ENCODE measurements at regions not wholly inside any gene's neighbourhood (a gene's known extent, or its start where the extent isn't known, plus 50 kb on each side); places are given as distances from the start of the nearest gene placed in this dataset.

DNA sequence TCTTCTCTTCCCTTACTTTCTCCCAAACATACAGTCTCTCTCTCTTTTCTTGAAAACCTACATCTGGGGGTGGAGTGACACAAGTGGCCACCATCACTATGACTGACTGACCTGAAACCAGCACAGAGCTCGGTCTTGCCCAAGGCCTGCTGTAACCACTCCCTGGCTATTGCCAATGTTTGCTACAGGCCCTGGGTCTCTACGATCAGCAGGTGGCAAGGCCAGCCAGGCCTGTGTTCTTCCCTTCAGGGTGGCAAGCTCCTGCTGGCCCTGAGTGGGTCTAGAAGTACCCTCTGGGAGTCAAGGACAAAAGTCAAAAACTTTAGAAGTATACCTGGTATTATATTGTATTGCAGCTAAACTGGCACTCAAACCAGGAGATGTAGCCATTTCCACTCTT lies 140.9 kb upstream of the TGFBR2 start:
- Histone ChIP-seq H3K4me2 (ENCODE audit: extremely low read depth, insufficient read depth, low read length) (no peak overlapping the region), H3K9me3 (ENCODE audit: control insufficient read depth, insufficient read depth, low read depth, low read length) (no peaks in the 10 kb centered on the region), H3K4me3 (replicated peaks in 1 of 4; ENCODE audit: control extremely low read depth in 1 of 4, insufficient read depth in 1 of 4, low read depth in 3 of 4, low read length in 4 of 4) (no peak overlapping the region), H3K4me1 (ENCODE audit: control insufficient read depth, extremely low read depth, insufficient read depth, low read length) (no peaks in the 10 kb centered on the region), H4K20me1 (ENCODE audit: control insufficient read depth, extremely low read depth, insufficient read depth, low read length) (no peaks in the 10 kb centered on the region), H3K79me2 (ENCODE audit: control insufficient read depth, insufficient read depth, low read length) (no peaks in the 10 kb centered on the region), H3K9ac (ENCODE audit: insufficient read depth, low read length) (no peak overlapping the region), H3K36me3 (ENCODE audit: control insufficient read depth, insufficient read depth, low read length) (no peaks in the 10 kb centered on the region), H2AFZ (ENCODE audit: low read length) (no peak overlapping the region), H3K27ac (ENCODE audit: insufficient read depth, low read length) (no peak overlapping the region), H3K27me3 (ENCODE audit: control insufficient read depth, insufficient read depth, low read length) (no peaks in the 10 kb centered on the region)
- DNase-seq (ENCODE audit: low read depth in 2 of 2) = no peak
- no peak for TF ChIP-seq EZH2 (IDR thresholded peaks at IDR 0.05; ENCODE audit: low read length, missing control alignments)
- TF ChIP-seq, protein P1, sequence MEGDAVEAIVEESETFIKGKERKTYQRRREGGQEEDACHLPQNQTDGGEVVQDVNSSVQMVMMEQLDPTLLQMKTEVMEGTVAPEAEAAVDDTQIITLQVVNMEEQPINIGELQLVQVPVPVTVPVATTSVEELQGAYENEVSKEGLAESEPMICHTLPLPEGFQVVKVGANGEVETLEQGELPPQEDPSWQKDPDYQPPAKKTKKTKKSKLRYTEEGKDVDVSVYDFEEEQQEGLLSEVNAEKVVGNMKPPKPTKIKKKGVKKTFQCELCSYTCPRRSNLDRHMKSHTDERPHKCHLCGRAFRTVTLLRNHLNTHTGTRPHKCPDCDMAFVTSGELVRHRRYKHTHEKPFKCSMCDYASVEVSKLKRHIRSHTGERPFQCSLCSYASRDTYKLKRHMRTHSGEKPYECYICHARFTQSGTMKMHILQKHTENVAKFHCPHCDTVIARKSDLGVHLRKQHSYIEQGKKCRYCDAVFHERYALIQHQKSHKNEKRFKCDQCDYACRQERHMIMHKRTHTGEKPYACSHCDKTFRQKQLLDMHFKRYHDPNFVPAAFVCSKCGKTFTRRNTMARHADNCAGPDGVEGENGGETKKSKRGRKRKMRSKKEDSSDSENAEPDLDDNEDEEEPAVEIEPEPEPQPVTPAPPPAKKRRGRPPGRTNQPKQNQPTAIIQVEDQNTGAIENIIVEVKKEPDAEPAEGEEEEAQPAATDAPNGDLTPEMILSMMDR (conservative IDR thresholded peaks at IDR 0.05 in 1 of 2, IDR thresholded peaks at IDR 0.05 in 1 of 2; ENCODE audit: low read depth in 1 of 2, low read length in 2 of 2) = no peak

DNA sequence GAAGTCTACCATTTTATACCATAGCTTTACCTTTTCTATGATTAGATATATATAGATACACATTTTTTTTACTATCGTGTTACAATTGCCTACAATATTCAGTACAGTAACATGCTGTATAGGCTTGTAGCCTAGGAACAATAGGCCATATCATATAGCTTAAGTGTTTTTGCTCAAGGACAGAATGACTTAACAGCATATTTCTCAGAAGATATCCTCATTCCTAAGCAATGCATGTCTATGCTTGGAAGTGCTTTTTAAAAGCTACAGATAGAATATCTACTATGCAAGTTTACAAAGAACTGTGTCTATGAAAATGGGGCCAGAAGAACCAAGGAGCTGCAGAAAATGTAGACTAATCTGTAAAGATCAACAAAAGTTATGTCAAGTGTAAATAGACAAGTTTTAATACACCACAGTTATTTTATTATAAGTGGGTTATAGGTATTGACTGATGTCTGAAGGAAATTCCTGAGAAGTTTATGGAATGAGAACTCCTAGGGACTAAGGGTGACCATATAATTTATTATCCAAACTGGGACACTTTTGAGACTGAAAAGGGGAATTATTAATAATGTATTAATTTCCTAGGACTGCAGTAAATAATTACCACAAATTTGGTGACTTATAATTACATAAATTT lies 138.7 kb upstream of the TGFBR2 start:
- Histone ChIP-seq H3K79me2 (ENCODE audit: control insufficient read depth, insufficient read depth, low read length) (no peaks in the 10 kb centered on the region), H3K27me3 (ENCODE audit: control insufficient read depth, insufficient read depth, low read length) (no peaks in the 10 kb centered on the region), H3K9me3 (ENCODE audit: control insufficient read depth, insufficient read depth, low read depth, low read length) (no peaks in the 10 kb centered on the region), H3K4me1 (ENCODE audit: control insufficient read depth, extremely low read depth, insufficient read depth, low read length) (no peaks in the 10 kb centered on the region), H3K4me2 (ENCODE audit: extremely low read depth, insufficient read depth, low read length) (no peak overlapping the region), H3K36me3 (ENCODE audit: control insufficient read depth, insufficient read depth, low read length) (no peaks in the 10 kb centered on the region), H3K27ac (ENCODE audit: insufficient read depth, low read length) (no peak overlapping the region), H3K9ac (ENCODE audit: insufficient read depth, low read length) (no peak overlapping the region), H4K20me1 (ENCODE audit: control insufficient read depth, extremely low read depth, insufficient read depth, low read length) (no peaks in the 10 kb centered on the region), H3K4me3 (replicated peaks in 1 of 4; ENCODE audit: control extremely low read depth in 1 of 4, insufficient read depth in 1 of 4, low read depth in 3 of 4, low read length in 4 of 4) (no peak overlapping the region), H2AFZ (ENCODE audit: low read length) (no peak overlapping the region)
- TF ChIP-seq EZH2 (IDR thresholded peaks at IDR 0.05; ENCODE audit: low read length, missing control alignments) = no peak
- TF ChIP-seq, protein P1 (conservative IDR thresholded peaks at IDR 0.05 in 1 of 2, IDR thresholded peaks at IDR 0.05 in 1 of 2; ENCODE audit: low read depth in 1 of 2, low read length in 2 of 2) = no peak
- DNase-seq (ENCODE audit: low read depth in 2 of 2) = peak in 1 of 2 donors; percentile 62

DNA sequence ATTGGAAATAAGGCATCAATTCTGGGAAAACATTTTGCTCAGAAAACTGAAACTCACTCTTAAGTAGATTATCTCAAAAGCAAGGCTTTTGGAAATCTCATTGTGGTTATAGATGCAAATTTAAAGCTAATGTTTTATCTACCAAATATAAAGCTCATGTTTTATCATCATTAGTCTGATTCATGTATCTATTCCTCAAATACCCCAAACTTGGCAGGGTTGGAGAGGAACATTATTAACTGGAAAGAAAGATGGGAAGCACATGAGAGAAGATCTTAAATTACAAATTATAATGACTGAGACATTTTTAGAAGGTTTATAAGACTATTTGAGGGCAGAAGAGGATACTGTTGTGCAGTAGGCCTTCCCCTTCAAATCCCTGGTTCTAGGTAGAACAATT lies 137.3 kb upstream of the TGFBR2 start:
- Histone ChIP-seq H3K27ac (ENCODE audit: insufficient read depth, low read length) (no peak overlapping the region), H3K4me1 (ENCODE audit: control insufficient read depth, extremely low read depth, insufficient read depth, low read length) (peaks cover 2% of the 10 kb centered on the region), H3K36me3 (ENCODE audit: control insufficient read depth, insufficient read depth, low read length) (no peaks in the 10 kb centered on the region), H3K79me2 (ENCODE audit: control insufficient read depth, insufficient read depth, low read length) (no peaks in the 10 kb centered on the region), H4K20me1 (ENCODE audit: control insufficient read depth, extremely low read depth, insufficient read depth, low read length) (no peaks in the 10 kb centered on the region), H3K9me3 (ENCODE audit: control insufficient read depth, insufficient read depth, low read depth, low read length) (no peaks in the 10 kb centered on the region), H2AFZ (ENCODE audit: low read length) (no peak overlapping the region), H3K27me3 (ENCODE audit: control insufficient read depth, insufficient read depth, low read length) (no peaks in the 10 kb centered on the region), H3K4me2 (ENCODE audit: extremely low read depth, insufficient read depth, low read length) (no peak overlapping the region), H3K9ac (ENCODE audit: insufficient read depth, low read length) (no peak overlapping the region), H3K4me3 (replicated peaks in 1 of 4; ENCODE audit: control extremely low read depth in 1 of 4, insufficient read depth in 1 of 4, low read depth in 3 of 4, low read length in 4 of 4) (no peak overlapping the region)
- TF ChIP-seq, protein P1 (conservative IDR thresholded peaks at IDR 0.05 in 1 of 2, IDR thresholded peaks at IDR 0.05 in 1 of 2; ENCODE audit: low read depth in 1 of 2, low read length in 2 of 2) = no peak
- DNase-seq (ENCODE audit: low read depth in 2 of 2) = peak in 1 of 2 donors; percentile 47

All from fibroblast of lung (primary cell).